HG02885 (cell line): ENCODE measurements at regions not wholly inside any gene's neighbourhood (a gene's known extent, or its start where the extent isn't known, plus 50 kb on each side); places are given as distances from the start of the nearest gene placed in this dataset.
"Not testable (repeated sequence)": the region's sequence is repeated elsewhere in the genome, so short reads cannot be mapped to it uniquely, and the experiment has no call there.

ENCODE experiments used
- ATAC-seq: cut with Tn5 transposase; IDR thresholded peaks from one replicate; pipeline ENCODE4 v1.9.1; 2021; ENCODE audit warnings: mild to moderate bottlenecking; ENCODE audit not compliant: unreplicated experiment, poor library complexity

DNA sequence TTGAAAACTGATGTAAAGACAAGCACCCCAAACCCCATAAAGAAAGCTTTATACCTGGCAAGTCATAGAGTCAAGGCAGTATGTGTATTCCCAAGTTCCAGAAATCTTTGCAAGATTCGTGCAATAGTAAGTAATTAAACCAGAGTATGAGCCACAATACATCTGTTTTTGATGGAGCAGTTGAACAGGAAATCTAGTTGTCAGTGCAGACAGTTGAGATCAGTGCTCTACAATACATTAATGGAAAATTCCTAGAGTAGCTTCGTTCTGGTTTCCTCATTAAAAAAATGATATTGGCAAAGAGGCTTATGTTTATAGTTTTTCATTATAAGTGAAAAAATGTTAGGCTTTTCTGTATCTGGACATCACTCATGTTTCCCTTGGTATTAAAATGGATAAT is 575.3 kb downstream of the TRIML1 start:
- no peak for ATAC-seq

DNA sequence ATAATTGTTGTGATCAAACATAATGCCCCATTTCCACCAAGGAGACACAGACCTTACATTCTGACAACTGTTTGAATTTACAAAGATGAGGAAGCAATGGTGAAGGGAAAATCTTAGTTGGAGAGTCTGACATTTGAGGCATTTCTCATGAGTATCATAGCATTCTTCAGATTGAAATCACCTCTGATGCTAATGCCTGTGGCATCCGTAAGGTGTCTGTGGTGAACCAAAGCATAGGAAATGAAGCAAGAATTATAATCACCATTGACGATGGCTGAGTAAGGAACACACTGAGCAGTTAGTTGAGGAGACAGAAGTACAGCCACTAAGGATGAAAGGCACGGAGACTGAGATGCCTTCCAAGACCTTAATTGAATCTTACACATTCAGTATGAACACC is 575.7 kb downstream of the TRIML1 start:
- no peak for ATAC-seq

- no peak for ATAC-seq
Measured at GRCh38 chr4:188717661-188718060, 578.4 kb downstream of the TRIML1 start.

GRCh38 chr4:188719794-188720193 is 580.6 kb downstream of the TRIML1 start:
- no peak for ATAC-seq

DNA sequence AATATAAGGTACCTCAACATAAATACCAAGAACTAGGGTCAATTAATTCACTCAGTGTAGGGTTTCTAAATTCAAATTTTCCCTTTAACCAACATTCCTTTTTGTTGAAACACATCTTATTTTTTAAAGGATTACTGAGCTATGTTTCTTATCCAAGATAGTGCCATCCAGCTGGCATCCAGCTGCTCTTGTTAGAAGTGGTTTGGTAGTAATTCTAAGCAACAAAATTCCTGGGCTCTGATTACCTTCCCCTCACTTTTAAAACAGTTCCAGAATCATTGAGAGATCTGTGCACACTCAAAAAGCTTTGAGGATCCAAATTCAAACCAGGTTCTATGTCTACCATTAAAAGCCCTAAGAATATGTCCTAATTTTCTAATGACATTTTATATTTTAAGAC is 583.7 kb downstream of the TRIML1 start:
- no peak for ATAC-seq

DNA sequence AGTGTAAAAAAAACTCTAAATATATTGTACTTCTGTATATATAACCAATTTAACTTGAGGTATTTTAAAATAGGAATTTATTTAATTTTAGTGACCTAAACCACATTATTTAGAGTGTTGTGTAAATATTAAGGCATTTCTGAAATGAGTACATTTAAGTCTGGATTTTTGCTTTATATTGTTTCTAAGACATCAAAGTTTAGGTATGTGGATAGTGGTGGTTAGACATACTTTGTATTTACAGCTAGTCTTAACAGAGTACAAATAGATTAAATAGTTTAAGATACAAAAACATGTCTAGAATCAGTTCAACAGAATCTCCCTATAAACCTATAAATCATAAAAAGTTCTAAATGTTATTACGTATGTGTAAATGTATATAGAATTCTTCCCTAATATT is 588.5 kb downstream of the TRIML1 start:
- ATAC-seq = no peak

GRCh38 chr4:188728359-188728758 is 589.1 kb downstream of the TRIML1 start:
- no peak for ATAC-seq

GRCh38 chr4:188732131-188732530 is 592.9 kb downstream of the TRIML1 start:
- no peak for ATAC-seq

DNA sequence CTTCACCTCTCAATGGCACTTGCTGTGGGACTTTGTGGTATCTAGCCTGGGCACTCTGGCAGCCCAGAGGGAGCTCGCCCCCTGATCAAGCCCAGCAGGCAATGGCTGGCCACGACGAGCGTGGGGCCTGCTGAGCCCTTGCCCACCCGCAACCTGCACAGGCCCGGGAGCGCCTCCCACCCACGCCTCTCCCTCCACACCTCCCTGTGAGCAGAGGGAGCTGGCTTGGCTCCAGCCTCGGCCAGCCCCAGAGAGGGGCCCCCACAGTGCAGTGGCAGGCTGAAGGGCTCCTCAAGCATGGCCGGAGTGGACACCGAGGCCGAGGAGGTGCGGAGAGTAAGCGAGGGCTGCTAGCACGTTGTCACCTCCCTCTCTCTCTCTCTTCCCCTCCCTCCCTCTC is 595.8 kb downstream of the TRIML1 start:
- ATAC-seq = no peak

DNA sequence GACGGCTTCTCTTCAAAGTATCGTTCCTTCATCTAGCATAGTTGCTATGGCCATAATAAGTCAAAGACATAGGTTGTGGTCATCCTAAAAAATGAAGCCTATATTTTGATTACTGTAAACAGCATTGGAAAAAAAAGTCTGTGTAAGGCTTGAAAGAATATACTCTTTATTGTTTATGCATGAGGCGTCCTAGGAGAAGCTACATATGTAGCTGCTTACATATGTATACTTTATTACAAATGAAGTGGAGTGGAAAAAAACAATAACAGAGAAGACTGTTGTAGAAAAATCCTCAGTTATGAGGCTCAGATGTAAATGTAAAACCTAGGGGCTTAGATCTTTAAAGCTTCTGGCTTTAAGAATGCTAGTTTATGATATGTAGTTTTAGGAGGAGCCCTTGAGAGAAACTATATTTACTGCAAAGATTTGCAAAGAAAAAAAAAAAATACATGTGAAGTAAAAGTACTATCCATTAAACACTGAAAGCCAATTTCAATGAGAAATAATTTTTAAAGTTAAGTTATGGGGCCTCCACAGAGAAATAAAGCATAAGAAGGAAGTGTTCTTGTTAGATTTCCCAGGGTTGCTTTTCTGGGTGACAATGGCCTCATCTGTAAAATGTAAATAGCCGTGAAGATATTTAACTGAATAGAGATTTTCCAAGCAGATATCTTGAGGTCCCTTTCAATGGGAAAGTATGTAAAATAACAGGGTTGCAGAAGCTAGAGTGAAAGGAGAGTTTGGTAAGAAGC is 598.2 kb downstream of the TRIML1 start:
- no peak for ATAC-seq

GRCh38 chr4:188738290-188738689 is 599.0 kb downstream of the TRIML1 start:
- ATAC-seq = not testable (repeated sequence)

DNA sequence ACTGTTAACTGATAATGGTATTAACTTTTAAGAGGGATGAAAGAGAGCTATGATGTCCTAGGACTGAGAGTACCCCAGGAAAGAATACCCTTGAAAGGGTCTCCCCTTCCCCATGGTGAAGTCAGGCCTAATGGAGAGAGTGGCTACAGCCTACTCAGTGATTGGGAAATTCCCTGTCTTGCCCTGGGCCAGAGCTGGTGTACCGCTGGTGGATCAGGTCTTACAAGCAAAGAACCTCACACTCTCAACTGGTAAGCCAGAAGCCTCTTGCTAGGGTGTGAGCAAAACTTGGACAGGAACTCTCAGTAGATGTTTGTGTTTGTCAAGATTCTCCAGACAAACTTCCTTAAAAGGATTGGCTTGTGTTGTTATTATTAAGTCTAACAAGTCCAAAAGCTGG is 600.9 kb downstream of the TRIML1 start:
- ATAC-seq = not testable (repeated sequence)

DNA sequence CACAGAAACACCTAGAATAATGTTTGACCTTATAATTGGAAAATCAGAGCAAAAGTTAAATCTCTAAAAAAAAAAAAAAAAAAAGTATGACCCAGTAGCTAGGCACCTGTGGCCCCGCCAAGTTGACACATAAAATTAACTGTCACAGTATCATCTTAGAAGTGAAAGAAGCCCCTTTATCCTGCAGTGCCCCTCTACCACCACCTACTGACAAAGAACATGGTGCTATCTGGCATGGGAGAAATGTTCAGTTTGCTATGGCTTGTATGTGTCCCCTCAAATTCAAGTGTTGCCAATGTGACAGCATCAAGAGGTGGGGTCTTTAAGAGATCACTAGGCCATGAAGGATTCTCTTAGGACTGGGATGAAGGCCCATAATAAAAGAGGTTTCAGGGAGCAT is 601.5 kb downstream of the TRIML1 start:
- not testable (repeated sequence) for ATAC-seq

- ATAC-seq = no peak
Measured at GRCh38 chr4:188754372-188755002, 615.2 kb downstream of the TRIML1 start.

DNA sequence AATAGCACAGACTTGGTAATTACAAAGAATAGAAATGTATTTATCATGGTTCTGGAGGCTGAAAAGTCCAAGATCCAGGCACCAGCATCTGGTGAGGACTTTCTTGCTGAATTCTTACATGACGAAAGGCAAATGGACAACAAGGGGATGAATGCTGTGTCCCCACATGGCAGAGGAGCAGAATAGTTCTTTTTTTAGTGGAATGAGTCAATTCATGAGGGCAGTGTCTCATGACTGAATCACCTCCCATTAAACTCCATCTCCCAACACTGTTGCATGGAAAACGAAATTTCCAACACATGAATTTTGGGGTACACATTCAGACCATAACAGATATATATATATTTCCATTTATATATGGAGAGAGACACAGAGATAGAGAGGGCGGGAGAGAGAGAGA is 628.3 kb downstream of the TRIML1 start:
- ATAC-seq = no peak

DNA sequence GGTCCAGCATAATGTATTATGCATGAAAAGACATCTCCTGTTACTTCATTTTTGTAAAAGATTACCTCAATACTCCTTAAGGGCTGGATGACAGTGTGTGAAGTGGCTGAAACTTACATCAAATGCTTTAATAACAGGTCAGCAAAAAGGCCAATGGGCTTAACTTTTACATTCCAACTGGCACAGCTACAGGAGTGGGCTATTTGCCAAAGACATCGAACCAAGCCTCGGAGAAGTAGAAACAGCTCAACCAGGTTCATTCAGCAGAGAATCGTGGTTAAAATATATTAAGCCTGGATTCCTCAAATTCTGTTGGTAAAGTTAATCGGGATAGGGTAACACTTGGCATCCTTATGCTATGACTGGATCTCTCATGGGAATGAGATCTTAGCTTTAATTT is 639.7 kb downstream of the TRIML1 start:
- ATAC-seq = no peak

GRCh38 chr4:188779581-188779980 is 640.3 kb downstream of the TRIML1 start:
- ATAC-seq = no peak

DNA sequence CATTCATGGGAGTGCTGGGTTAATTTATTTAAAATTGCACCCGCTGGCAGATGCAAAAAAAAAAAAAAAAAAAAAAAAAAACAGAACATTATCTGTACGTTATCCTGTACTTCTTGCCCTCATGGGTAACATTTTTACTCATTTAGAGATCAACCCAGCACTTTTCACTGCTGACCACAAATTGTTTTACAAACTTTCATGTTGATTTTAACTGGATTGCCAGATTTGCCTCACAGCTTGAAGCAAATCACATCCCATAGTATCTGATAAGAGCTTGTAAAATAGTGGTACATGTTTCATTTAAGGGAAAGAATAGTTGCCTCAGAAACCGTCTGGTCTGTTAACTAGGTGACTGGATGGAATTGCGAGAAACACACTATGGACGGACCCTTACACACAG is 640.8 kb downstream of the TRIML1 start:
- ATAC-seq = no peak

DNA sequence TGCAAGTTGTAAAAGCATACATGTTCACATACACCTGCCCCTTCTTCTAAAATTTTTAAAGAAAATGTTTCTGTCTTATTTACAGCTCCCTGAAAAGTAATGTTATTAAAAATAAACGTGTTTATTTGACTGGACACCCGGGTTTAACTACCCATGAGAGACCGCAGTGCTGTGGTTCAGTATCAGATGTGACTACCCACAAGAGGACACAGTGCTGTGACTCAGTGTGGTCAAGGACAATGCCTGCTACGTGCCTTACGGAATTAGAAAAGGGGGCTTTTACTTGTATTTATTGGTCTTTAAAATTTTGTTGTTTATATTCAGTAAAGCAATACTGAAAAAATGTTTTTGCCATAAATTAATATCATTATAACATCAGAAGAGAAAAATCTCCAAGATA is 641.4 kb downstream of the TRIML1 start:
- ATAC-seq = no peak

DNA sequence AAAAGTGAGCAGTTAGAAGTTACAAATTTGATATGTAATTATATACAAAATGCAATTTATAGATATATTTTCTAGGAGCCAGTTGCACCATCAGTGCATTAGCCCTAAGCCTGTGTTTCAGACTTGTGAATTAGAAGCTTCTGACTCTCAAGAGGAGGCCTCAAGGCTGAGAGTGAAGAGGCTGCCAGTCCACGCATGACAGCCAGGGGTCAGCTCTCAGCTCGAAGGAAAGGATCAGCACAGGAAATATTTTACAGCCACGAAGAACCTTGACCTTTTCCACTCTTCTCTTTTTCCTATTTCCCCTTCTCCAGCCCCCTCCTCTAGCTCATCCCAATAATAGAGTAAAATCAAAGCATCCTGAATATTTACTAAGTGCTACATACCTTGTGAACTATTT is 642.4 kb downstream of the TRIML1 start:
- ATAC-seq = no peak

DNA sequence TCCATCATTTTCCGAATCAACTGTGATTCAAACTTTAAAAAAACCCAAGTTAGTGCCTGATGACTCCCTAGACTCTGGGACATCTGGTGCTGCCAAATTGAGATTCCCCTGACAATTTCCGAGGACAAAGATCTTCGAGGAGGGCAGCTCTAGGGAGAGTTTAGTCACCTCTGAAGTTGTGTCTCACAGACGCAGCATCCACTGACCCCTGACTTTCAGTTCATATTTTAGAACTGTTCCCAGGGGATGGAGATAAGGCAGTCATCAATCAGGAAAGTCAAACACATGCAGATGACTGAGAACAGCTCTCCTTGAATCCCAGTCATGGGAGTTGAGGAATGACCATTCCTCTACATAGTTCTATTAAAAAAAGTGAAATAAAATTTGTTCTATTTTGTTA is 643.9 kb downstream of the TRIML1 start:
- no peak for ATAC-seq

GRCh38 chr4:188783606-188784160 is 644.4 kb downstream of the TRIML1 start:
- ATAC-seq = no peak
